ENCODE measurements at regions not wholly inside any gene's neighbourhood (a gene's known extent, or its start where the extent isn't known, plus 50 kb on each side); places are given as distances from the start of the nearest gene placed in this dataset.

DNA sequence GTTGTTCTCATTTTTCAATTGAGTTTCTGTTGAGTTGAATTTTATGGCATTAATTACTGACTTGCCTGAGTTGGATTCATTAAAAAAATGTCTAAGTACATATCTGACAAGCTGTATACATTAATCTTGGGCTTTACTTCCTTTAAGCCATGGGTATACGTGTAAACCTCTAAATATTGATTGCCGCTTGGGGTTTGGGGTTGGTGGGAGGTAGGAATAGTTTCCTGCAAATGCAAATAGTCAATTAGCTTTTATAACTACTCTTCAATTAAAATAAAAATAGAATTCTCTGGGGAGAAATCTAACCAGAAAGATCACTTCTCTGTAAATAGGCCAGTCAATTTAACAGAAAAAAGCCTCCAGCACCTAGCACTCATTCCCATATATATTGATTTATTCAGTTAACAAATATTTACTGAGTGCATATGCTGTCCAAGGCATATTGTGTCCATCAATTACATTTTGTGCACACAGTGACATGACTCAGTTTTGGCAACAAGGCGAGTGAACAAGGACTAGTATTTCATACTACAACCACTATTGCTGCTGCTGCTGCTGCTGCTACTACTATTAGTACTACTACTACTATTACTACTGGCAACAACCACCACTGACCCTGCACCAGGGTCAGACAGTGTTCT is 306.8 kb downstream of the RFC3 start:
- H3K27ac ChIP-seq: no peak overlapping the region
- H3K4me3 ChIP-seq: no peak overlapping the region
- no peaks in the 10 kb centered on the region for H3K4me1 ChIP-seq
- no peak for DNase-seq
- no peaks in the 10 kb centered on the region; the same call in 1 of the 2 replicates for H3K36me3 ChIP-seq
- H3K9me3 ChIP-seq (replicated peaks): 0 out of 2 replicates have a peak, but pooled peaks cover 3% of the 10 kb centered on the region
- no peaks in the 10 kb centered on the region for H3K27me3 ChIP-seq

- Histone ChIP-seq H3K36me3 (no peaks in the 10 kb centered on the region; the same call in 1 of the 2 replicates), H3K27me3 (no peaks in the 10 kb centered on the region), H3K4me1 (no peaks in the 10 kb centered on the region), H3K9me3 (replicated peaks) (0 out of 2 replicates have a peak, but pooled peaks cover 3% of the 10 kb centered on the region), H3K4me3 (no peak overlapping the region), H3K27ac (no peak overlapping the region)
- DNase-seq: no peak
Measured at GRCh38 chr13:34127523-34127922, 309.6 kb downstream of the RFC3 start.

- Histone ChIP-seq H3K4me3 (no peak overlapping the region), H3K4me1 (no peaks in the 10 kb centered on the region), H3K27ac (no peak overlapping the region), H3K27me3 (no peaks in the 10 kb centered on the region), H3K36me3 (no peaks in the 10 kb centered on the region; the same call in 1 of the 2 replicates), H3K9me3 (replicated peaks) (0 out of 2 replicates have a peak, but pooled peaks cover 3% of the 10 kb centered on the region)
- no peak for DNase-seq
Measured at GRCh38 chr13:34128661-34129060, 310.7 kb downstream of the RFC3 start.

- Histone ChIP-seq H3K9me3 (replicated peaks) (0 out of 2 replicates have a peak, but pooled peaks cover 3% of the 10 kb centered on the region), H3K27ac (no peak overlapping the region), H3K36me3 (no peaks in the 10 kb centered on the region), H3K27me3 (no peaks in the 10 kb centered on the region), H3K4me1 (no peaks in the 10 kb centered on the region), H3K4me3 (no peak overlapping the region)
- no peak for DNase-seq
Measured at GRCh38 chr13:34129436-34129835, 311.5 kb downstream of the RFC3 start.

DNA sequence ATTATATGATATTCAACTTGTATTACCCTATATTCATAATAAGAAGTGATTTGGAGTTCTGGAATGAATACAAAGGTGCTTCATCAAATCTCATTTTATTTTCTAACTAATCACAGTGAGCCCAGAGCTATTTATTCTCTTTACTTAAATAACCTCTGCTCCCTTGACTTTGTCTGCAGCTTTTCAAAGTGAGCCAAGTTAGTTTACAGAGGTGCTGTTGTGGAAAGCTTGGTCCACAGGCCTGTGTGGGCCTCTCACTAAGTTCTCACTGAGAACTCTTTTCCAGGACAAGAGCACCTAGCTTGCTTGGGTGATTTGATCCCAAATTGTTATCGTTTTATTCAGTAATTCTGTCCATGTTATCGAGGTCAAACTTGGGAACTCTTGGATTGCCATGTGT is 319.3 kb downstream of the RFC3 start:
- no peaks in the 10 kb centered on the region for H3K27me3 ChIP-seq
- H3K4me1 ChIP-seq: no peaks in the 10 kb centered on the region
- no peak overlapping the region for H3K4me3 ChIP-seq
- DNase-seq: no peak
- no peaks in the 10 kb centered on the region for H3K9me3 ChIP-seq (replicated peaks)
- no peak overlapping the region for H3K27ac ChIP-seq
- H3K36me3 ChIP-seq: no peaks in the 10 kb centered on the region

- Histone ChIP-seq H3K4me3 (no peak overlapping the region), H3K4me1 (no peaks in the 10 kb centered on the region), H3K27ac (no peak overlapping the region), H3K27me3 (no peaks in the 10 kb centered on the region), H3K36me3 (no peaks in the 10 kb centered on the region), H3K9me3 (replicated peaks) (no peaks in the 10 kb centered on the region)
- DNase-seq: no peak
Measured at GRCh38 chr13:34139660-34140227, 321.8 kb downstream of the RFC3 start.

- H3K4me3 ChIP-seq: no peak overlapping the region
- no peaks in the 10 kb centered on the region for H3K4me1 ChIP-seq
- no peak overlapping the region for H3K27ac ChIP-seq
- H3K36me3 ChIP-seq: no peaks in the 10 kb centered on the region
- H3K9me3 ChIP-seq (replicated peaks): no peaks in the 10 kb centered on the region
- no peak for DNase-seq
- H3K27me3 ChIP-seq: no peaks in the 10 kb centered on the region
Measured at GRCh38 chr13:34143637-34144036, 325.7 kb downstream of the RFC3 start.

DNA sequence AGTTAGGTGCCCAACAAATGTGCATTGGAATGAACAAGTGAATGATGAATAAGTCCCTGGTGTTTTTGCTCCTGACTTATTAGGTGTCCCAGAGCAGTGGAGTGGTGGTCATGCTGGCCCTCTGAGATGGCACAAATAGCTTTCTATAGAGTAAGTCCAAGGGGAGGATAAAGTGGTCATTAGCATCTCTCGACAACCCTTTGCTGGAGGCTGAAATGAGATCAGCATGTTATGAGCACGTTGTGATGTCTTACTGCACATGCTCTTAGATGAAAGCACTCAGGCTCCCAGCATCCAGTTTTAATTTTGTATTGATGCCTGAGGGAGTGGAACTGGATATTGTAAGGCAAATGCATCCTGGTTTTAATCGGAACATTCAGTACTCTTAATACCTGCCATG is 326.2 kb downstream of the RFC3 start:
- DNase-seq: no peak
- Histone ChIP-seq H3K4me1 (no peaks in the 10 kb centered on the region), H3K27me3 (no peaks in the 10 kb centered on the region), H3K4me3 (no peak overlapping the region), H3K36me3 (no peaks in the 10 kb centered on the region), H3K27ac (no peak overlapping the region), H3K9me3 (replicated peaks) (no peaks in the 10 kb centered on the region)

DNA sequence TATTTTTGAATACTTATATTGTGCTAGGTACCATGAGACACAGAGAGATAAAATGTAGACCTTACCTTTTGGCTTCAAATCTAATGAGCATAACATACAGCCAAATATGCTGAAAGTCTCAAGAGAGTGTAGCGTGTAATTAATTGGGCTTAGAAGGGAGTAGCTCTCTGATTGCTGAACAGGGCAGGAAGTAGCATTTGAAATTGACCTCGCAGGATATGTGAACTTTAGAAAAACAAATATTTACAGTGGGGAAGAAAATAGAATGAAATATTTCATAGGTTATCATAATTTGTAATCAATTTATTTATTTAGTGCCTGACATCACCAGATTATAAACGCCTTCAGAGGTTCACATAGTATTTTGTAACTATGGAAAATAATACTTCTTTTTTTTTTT is 327.1 kb downstream of the RFC3 start:
- Histone ChIP-seq H3K4me1 (no peaks in the 10 kb centered on the region), H3K9me3 (replicated peaks) (no peaks in the 10 kb centered on the region), H3K27me3 (no peaks in the 10 kb centered on the region), H3K36me3 (no peaks in the 10 kb centered on the region), H3K27ac (no peak overlapping the region), H3K4me3 (no peak overlapping the region)
- no peak for DNase-seq

DNA sequence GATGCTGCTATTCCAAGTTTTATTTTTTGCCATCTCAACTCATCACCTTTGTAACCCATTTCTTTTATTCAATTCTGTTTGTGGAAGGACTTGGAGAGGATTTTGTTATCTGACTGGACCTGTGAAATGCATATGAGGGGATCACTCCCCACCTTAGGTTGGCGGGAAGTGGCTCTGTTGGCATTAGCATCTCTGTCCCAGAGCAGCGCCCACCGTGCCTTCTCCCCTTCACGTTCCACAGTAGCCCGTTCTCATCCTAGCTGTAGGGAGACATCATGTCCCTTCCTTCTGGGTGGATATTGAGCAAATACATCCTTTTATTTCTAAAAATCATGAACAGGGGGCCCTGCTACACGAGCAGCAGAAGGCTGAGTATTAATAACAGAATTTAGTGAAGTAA is 330.4 kb downstream of the RFC3 start:
- H3K9me3 ChIP-seq (replicated peaks): no peaks in the 10 kb centered on the region
- no peaks in the 10 kb centered on the region for H3K27me3 ChIP-seq
- H3K4me3 ChIP-seq: no peak overlapping the region
- DNase-seq: no peak
- H3K27ac ChIP-seq: no peak overlapping the region
- no peaks in the 10 kb centered on the region for H3K36me3 ChIP-seq
- no peaks in the 10 kb centered on the region for H3K4me1 ChIP-seq

DNA sequence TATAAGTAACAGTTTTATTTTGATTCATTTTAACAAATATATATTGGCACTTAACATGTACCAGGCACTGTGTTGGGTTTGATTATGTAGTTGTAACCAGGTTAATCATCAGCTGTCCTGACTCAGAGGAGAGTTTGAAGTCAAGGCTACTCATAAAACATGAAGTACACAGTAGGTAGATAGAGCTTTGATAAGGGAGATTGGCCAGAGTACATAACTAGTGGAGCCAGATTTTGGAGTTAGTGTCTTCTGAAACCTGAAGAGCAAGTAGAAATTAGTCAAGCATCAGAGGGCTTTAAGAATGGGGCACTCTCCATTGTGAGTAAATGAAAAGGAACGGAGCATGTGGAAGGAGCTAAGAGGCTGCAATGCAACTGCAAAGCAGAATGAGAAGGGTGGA is 333.9 kb downstream of the RFC3 start:
- no peaks in the 10 kb centered on the region for H3K27me3 ChIP-seq
- H3K36me3 ChIP-seq: no peaks in the 10 kb centered on the region
- no peaks in the 10 kb centered on the region for H3K9me3 ChIP-seq (replicated peaks)
- H3K4me3 ChIP-seq: no peak overlapping the region
- peaks cover 14% of the 10 kb centered on the region for H3K4me1 ChIP-seq
- no peak for DNase-seq
- H3K27ac ChIP-seq: no peak overlapping the region

DNA sequence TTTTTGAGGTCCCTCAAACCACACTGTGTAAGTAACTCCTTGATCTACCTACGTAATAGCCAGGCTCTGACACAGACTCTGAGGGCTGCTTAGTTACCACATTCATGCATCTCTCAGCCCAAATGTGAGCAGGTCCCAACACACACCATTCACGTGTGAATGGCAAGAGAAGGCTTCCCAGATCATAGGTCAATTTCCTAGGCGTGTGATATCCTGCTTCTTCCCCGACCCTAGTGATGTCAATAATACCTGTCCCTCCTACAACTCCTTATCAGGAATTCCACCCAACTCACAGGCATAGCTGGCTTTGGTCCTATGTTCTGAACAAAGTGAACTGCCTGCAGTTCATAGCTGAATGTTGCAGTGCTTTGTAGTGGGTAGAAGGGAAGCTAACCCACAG is 334.5 kb downstream of the RFC3 start:
- no peaks in the 10 kb centered on the region for H3K9me3 ChIP-seq (replicated peaks)
- no peaks in the 10 kb centered on the region for H3K27me3 ChIP-seq
- H3K4me1 ChIP-seq: peaks cover 17% of the 10 kb centered on the region
- DNase-seq: no peak
- H3K4me3 ChIP-seq: no peak overlapping the region
- no peaks in the 10 kb centered on the region for H3K36me3 ChIP-seq
- H3K27ac ChIP-seq: no peak overlapping the region

DNA sequence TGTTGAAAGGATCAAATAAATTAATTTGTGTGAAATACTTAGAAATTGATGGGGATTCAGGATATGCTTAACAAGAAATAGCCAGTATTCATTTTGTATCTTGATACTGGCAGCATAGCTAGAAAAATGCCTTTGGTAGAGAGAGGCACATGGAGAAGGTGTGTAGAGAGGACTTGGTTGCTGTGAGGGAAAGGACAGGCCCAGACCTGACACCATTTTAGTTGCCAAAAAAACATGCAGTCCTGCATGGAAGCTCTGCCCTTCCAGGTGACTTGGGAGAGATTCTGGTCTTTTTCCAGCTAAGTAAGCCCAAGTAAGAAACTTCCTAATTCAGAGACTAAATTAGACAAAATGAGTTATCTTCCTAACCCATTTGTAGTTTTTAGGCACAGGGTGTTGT is 335.0 kb downstream of the RFC3 start:
- no peak for DNase-seq
- no peaks in the 10 kb centered on the region for H3K27me3 ChIP-seq
- H3K9me3 ChIP-seq (replicated peaks): no peaks in the 10 kb centered on the region
- H3K4me3 ChIP-seq: no peak overlapping the region
- H3K4me1 ChIP-seq: peaks cover 17% of the 10 kb centered on the region
- no peaks in the 10 kb centered on the region for H3K36me3 ChIP-seq
- no peak overlapping the region for H3K27ac ChIP-seq

GRCh38 chr13:34153428-34154180 is 335.7 kb downstream of the RFC3 start:
- Histone ChIP-seq H3K36me3 (no peaks in the 10 kb centered on the region), H3K9me3 (replicated peaks) (no peaks in the 10 kb centered on the region), H3K4me1 (peaks cover 17% of the 10 kb centered on the region), H3K4me3 (no peak overlapping the region), H3K27ac (no peak overlapping the region), H3K27me3 (no peaks in the 10 kb centered on the region)
- no peak for DNase-seq

DNA sequence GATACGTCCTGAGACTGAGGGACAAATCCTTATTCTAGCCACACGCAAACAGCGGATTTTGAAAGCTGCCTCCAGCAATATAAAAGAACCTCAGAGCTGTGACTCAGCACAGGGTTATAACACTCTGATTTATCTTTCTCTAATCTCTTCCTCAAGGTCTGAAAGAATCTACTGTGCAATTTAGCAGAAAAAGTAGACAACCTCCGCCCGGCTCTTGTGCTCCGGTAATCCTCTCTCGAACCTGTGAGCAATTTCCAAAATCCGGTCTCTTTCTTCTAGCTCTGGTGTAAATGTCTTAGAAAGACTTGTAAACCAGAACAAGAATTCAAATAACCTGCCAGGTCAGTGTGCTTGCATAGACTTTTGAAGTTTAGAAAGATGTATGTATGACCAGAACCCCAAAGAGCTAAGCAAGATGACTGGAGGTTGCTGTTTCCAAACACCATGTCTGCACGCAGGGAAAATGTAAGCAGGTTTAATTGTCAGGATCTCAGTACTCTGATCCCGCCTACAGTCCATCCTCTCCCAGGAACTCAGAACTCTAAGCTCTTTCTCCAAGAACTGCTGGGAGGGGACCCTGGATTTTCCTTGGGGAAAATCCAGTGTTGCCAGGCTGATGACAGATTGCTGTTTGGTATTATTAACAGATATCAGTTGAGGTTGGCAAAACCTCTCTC is 338.1 kb downstream of the RFC3 start:
- Histone ChIP-seq H3K9me3 (replicated peaks) (no peaks in the 10 kb centered on the region), H3K27ac (peak overlapping the region; percentile 50), H3K36me3 (no peaks in the 10 kb centered on the region), H3K4me1 (peaks cover 17% of the 10 kb centered on the region), H3K4me3 (peak overlapping the region; percentile 39), H3K27me3 (no peaks in the 10 kb centered on the region)
- peak in 1 of 2 experiments; percentile 38 for DNase-seq

All from SJCRH30 (cell line).